ENCODE measurements at regions not wholly inside any gene's neighbourhood (a gene's known extent, or its start where the extent isn't known, plus 50 kb on each side); places are given as distances from the start of the nearest gene placed in this dataset.
"Not testable (repeated sequence)": the region's sequence is repeated elsewhere in the genome, so short reads cannot be mapped to it uniquely, and the experiment has no call there.

DNA sequence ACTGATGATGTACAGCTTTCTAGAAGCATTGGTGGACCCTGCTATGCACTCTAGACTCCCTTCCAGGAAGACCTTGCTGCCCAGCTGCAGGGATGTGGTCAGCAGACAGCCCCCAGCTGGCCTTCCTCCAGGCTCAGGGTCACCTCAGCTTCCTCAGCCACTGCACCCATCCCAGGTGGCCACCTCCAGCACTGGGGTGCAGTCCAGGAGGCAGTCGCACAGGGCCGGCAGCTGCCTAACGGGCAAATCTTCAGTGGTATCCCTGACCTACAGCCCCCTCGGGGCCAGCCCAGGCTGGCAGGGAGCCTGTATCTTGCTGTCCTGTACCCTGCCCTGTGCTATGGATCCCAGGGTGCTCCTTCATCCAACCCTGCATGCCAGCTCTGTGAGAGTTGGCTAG is 81.8 kb downstream of the GADD45G start:
- intact Hi-C loops (cut with DNase I), result loop anchor here in 2 of 10 donors (5.0 to 10.0 kb wide), 2 partner anchors 58 to 146 kb away; no protein-coding TSS in a partner anchor
- Histone ChIP-seq H3K4me3 (no peak overlapping the region), H3K27ac (no peak overlapping the region), H3K4me1 (peaks cover 7 to 30% (median 23%) of the 10 kb centered on the region in 9 donors), H3K36me3 (no peaks in the 10 kb centered on the region), H3K9me3 (no peaks in the 10 kb centered on the region), H3K27me3 (no peaks in the 10 kb centered on the region)
- WGBS, 2 donors, result 94 to 96% methylated on average over 4 of the region's 4 CpGs
- TF ChIP-seq, protein P1, sequence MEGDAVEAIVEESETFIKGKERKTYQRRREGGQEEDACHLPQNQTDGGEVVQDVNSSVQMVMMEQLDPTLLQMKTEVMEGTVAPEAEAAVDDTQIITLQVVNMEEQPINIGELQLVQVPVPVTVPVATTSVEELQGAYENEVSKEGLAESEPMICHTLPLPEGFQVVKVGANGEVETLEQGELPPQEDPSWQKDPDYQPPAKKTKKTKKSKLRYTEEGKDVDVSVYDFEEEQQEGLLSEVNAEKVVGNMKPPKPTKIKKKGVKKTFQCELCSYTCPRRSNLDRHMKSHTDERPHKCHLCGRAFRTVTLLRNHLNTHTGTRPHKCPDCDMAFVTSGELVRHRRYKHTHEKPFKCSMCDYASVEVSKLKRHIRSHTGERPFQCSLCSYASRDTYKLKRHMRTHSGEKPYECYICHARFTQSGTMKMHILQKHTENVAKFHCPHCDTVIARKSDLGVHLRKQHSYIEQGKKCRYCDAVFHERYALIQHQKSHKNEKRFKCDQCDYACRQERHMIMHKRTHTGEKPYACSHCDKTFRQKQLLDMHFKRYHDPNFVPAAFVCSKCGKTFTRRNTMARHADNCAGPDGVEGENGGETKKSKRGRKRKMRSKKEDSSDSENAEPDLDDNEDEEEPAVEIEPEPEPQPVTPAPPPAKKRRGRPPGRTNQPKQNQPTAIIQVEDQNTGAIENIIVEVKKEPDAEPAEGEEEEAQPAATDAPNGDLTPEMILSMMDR (IDR thresholded peaks at IDR 0.05), result no peak
- no peak for DNase-seq
- peak in 1 of 8 donors; percentile 21 for ATAC-seq

DNA sequence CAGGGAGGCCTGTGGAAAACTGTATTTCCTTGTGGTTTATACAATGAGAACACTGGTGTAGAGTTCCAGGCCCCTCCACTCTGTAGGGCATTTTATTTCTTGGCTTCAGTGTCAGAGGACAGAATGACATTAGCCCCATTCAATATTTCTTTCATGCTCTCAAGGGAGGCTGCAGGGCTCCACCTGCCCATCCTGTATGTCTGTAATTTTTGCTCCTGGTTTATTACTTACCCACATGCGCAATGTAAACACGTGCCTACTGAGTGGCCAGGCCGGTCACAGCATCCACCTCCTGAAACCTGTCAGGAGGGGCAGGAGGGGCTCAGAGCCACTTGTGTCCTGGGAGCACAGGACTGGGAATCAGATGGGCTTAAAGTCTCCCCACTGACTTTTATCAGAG is 82.4 kb downstream of the GADD45G start:
- Histone ChIP-seq H3K36me3 (no peaks in the 10 kb centered on the region), H3K4me1 (peaks cover 7 to 30% (median 23%) of the 10 kb centered on the region in 9 donors), H3K4me3 (no peak overlapping the region), H3K27me3 (no peaks in the 10 kb centered on the region), H3K27ac (no peak overlapping the region), H3K9me3 (no peaks in the 10 kb centered on the region)
- DNase-seq (no peak), ATAC-seq (no peak)
- WGBS, 2 donors, result 87 to 88% methylated on average over 3 of the region's 3 CpGs
- intact Hi-C loops (cut with DNase I), result loop anchor here in 2 of 10 donors (5.0 to 10.0 kb wide), 2 partner anchors 58 to 145 kb away; no protein-coding TSS in a partner anchor
- TF ChIP-seq, protein P1 (IDR thresholded peaks at IDR 0.05), result no peak

DNA sequence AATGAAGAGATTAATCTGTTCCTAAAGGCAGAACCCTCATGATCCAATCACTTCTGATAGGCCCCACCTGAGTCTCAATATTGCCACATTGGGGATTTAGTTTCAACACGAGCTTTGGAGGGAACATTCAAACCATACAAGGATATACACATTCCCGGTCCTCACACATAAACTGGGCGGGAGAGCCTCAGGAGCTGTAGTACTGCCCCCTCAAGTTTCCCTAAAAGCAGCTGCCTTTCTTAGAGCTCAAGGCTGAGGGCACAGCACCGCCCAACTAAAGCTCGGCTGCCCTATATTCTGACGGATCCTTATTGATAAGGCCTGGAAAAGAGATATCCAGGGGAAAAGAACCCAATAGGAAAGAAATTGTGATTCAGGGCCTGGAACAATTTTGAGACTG is 83.0 kb downstream of the GADD45G start:
- WGBS, 2 donors, result 93% methylated on average over 6 of the region's 6 CpGs
- Histone ChIP-seq H3K4me1 (peaks cover 7 to 30% (median 23%) of the 10 kb centered on the region in 9 donors), H3K27ac (no peak overlapping the region), H3K9me3 (no peaks in the 10 kb centered on the region), H3K27me3 (no peaks in the 10 kb centered on the region), H3K36me3 (no peaks in the 10 kb centered on the region), H3K4me3 (no peak overlapping the region)
- TF ChIP-seq, protein P1 (IDR thresholded peaks at IDR 0.05), result no peak
- intact Hi-C loops (cut with DNase I), result loop anchor here in 2 of 10 donors (5.0 to 10.0 kb wide), 2 partner anchors 57 to 144 kb away; no protein-coding TSS in a partner anchor
- no peak for ATAC-seq
- no peak for DNase-seq

DNA sequence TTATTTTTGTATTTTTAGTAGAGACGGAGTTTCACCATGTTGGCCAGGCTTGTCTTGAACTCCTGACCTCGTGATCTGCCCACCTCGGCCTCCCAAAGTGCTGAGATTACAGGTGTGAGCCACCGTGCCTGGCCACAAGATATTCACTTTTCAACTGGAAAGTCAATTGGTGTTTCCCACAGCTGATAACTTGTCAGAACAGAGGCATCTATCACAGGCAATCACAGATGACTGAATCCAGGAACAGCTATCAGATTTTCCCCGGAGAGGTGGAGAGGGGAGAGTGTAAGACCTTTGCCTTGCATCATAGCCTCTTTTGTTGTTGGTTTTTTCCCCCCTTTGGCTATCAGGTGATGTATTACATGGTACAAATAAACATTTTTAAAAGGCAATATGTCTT is 84.5 kb downstream of the GADD45G start:
- not testable (repeated sequence) for H3K4me3 ChIP-seq, H3K27me3 ChIP-seq, ATAC-seq, DNase-seq, H3K9me3 ChIP-seq, H3K36me3 ChIP-seq, H3K27ac ChIP-seq
- WGBS, 2 donors, result 76 to 82% methylated on average over 5 of the region's 5 CpGs
- H3K4me1 ChIP-seq, result peaks cover 7 to 23% (median 20%) of the 10 kb centered on the region in 9 donors
- intact Hi-C loops (cut with DNase I), result loop anchor here in 2 of 10 donors (5.0 to 10.0 kb wide), 2 partner anchors 55 to 143 kb away; no protein-coding TSS in a partner anchor

DNA sequence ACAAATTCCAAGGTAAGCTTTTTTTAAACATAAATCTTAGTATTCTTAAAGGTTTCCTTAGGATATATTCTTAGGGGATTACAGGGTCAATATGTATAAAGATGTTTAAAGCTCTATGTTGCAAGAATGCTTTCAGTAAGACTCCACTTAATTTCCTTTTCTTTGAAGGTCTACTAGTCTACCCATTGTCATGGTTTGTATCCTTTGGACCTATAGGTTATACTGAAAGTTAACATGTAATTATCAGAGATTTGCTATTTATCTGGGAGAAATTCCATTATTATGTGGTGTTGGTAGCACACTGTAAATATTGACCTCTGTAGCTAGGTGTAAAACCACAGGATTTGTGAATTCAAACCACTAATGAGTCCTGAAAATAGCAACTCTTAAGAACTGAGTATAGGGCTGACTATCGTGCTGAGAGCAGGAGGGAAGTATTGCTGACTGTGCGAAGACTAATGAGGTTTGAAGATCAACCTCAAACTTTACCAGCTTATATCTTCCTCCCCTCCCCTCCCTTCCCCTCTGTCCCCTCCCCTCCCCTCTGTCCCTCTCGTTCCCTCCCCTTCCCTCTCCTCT is 85.6 kb downstream of the GADD45G start:
- no peaks in the 10 kb centered on the region for H3K27me3 ChIP-seq
- 80 to 81% methylated on average over 3 of the region's 3 CpGs for WGBS, 2 donors
- intact Hi-C loops (cut with DNase I), result no loop called here
- H3K36me3 ChIP-seq, result no peaks in the 10 kb centered on the region
- ATAC-seq (no peak), DNase-seq (no peak)
- no peak overlapping the region for H3K4me3 ChIP-seq
- no peak overlapping the region for H3K27ac ChIP-seq
- TF ChIP-seq, protein P1 (IDR thresholded peaks at IDR 0.05), result no peak
- H3K4me1 ChIP-seq, result peaks cover 3 to 14% (median 11%) of the 10 kb centered on the region in 9 donors
- no peaks in the 10 kb centered on the region for H3K9me3 ChIP-seq
